RPMI8226 (cell line): ENCODE measurements at regions not wholly inside any gene's neighbourhood (a gene's known extent, or its start where the extent isn't known, plus 50 kb on each side); places are given as distances from the start of the nearest gene placed in this dataset.
"Not testable (repeated sequence)": the region's sequence is repeated elsewhere in the genome, so short reads cannot be mapped to it uniquely, and the experiment has no call there.

Source experiments
- DNase-seq: peaks from one replicate; pipeline ENCODE4 v3.0.0-alpha.2; 2015

DNA sequence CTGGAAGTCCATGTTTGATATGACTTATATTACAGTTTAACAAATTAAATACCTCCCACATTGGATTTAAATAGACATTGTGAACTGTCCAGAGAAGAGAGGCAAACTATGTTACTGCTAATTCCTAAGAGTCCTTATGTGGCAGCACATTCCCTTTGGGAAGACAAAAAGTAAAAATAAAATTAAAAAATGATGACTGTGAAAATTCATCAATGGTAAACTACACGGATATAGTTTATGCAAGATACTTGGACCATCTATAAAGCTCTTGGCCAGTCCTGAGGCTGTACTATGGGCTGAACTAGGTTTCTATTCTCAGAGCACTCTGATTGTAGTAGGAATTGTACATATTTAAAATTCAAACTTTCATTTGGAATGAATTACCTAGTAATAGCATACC is 206.4 kb downstream of the LRRK2 start:
- no peak for DNase-seq

DNA sequence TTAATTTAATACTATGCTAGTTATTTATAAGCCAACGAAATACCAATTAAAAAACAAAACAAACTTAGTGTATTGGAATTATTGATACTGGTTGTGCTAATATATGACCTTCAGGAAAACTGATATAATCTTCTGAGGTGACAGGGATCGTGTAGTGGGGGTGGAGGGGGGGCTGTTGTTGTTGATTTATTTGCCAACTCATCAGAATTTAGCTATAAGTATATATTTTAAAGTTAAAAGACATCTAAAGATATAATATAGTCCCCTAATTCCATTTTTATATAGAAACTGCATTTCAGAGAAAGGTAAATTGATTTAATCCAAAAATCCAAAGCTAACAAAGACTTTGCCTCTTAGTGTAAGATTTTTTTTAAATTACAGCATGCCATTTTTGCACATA is 210.5 kb downstream of the LRRK2 start:
- no peak for DNase-seq

DNA sequence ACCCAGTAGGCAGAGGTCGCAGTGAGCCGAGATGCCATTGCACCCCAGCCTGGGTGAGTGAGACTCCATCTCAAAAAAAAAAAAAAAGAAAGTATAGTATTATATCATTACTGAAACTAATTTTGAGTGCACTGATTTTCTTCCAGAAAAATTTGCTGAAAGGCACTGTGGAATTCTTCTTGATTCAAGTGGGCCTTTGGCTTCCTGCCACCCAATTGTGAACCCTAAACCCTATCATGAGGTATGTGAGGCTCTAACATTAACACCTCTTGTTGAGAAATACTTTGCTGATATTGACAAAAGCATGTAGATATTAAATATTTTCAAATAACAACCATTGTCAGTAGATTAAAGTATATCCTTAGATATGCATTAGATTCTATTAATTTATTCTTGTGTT is 211.2 kb downstream of the LRRK2 start:
- DNase-seq = no peak

DNA sequence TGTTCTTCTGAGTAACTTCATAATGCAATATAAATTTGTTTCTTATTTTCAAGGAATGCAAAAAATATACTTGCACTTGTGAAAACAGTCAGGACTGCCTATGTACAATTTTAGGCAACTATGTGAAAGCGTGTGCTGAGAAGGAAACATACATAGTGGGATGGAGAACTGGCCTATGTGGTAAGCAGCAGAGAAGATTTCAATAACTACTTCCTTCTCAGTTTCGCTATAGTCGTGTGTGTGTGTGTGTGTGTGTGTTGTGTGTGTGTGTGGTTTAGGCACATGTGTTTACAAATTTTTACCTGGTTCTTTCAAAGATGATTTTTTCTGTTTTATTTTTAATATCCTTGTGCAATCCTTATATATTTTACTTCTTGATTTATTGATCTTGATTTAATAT is 211.8 kb downstream of the LRRK2 start:
- no peak for DNase-seq

DNA sequence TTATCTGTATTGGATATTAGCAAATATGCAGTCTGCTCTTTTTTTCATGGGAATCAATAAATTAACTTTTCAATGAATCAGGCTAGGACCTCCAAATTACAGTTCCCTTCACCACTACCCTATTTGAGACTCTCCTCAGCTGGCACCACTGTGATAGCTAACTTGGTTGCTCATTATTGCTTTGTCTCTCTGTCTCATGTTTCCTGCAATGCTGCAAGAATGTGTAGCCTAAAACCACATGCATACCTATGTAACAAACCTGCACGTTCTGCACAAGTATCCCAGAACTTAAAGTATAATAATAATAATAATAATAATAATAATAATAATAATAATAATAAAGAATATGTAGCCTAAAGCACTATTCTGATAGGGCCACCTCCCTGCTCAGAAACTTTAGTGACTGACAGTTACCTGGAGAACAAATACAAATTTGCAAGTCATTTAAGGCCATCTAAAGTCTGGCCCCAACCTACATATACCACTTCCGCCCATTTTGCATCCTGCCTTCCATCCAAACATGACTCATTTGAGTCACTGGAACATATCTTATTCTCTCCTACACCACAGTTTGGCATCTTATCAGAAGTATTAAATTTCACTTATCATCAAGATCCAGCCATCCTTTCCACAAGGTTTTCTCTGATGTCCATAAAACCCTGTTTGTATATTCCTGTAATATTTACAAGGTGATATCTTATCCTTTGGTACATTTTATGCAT is 215.1 kb downstream of the LRRK2 start:
- DNase-seq = no peak

DNA sequence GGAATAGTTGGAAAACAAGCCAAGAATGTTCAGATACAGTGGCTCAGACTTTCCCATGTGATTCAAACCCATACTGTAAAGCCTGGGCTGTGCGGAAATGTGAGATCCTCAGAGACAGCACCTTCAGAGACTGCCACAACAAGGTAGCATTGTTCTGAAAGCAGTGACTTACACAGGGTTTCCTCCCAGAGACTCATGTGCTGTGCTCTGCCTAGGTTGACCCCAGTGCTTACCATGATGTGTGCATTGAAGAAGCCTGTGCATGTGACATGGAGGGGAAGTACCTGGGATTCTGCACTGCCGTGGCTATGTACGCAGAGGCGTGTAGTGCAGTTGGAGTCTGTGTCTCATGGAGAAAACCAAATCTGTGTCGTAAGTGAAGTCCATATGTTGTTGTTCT is 219.4 kb downstream of the LRRK2 start:
- no peak for DNase-seq

DNA sequence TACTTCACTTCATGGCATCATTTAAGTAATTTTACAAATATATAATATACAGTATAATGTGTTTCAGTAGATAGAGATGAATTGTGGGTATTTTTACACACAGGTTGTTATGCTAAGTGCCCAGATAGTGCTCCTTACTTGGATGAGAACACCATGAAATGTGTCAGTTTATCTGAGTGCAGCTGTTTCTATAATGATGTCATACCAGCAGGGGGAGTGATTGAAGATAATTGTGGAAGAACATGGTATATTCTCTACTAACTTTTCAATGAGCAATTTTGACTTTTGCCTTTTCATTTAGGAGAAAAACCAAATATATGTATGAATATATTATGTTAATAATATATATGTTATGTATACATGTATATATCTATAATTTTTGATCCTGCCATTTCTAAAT is 221.6 kb downstream of the LRRK2 start:
- peak; percentile 19 for DNase-seq

DNA sequence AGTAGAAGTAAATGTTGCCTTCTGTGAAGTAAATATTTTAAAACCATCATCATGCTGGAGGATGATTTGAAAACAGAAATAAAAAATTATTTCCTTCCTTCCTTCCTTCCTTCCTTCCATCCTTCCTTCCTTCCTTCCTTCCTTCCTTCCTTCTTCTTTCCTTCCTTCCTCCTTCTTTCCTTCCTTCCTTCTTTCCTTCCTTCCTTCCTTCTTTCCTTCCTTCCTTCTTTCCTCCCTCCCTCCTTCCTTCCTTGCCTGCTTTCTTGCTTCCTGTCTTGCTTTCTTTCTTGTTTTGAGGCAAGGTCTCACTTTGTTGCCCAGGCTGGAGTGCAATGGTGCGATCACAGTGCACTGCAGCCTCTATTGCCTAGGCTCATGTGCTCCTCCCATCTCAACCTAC is 223.7 kb downstream of the LRRK2 start:
- DNase-seq = not testable (repeated sequence)

DNA sequence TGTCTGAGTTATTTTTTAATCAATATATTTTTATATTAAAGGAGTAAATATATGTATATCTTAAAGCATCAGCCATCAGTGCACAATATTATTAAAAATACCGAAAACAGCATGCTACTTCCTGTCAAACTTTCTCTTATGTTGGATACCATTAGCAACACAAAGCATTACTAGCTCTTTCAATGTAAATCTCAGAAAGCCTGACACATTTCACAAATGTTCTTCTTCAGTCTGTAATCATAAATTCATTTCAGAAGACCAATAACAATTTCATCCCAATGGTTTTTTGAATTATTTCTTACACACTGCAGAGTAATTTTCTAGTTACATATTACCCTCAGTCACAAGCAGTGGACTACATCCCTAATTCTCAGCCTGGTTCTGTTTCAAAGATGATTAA is 226.9 kb downstream of the LRRK2 start:
- DNase-seq = no peak

DNA sequence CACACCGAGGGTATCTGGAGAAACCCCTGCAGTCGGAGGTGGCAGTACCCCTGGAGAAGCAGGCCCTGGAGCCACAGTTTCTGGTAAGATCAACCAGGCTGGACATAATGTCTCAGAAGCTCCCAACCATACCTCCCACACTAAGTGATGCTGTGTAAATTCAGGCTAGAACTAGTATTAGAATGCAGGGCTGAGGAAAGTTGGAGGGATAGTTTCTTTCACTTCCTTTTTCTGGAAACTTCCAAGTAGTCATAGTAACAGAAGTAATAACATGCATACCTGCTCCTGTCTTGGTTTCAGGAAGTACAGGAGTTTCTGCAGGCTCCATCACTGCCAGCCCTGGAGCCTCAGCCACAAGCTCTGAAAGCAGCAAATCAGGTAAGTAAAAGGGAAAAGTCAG is 228.1 kb upstream of the CNTN1 start:
- DNase-seq = no peak

DNA sequence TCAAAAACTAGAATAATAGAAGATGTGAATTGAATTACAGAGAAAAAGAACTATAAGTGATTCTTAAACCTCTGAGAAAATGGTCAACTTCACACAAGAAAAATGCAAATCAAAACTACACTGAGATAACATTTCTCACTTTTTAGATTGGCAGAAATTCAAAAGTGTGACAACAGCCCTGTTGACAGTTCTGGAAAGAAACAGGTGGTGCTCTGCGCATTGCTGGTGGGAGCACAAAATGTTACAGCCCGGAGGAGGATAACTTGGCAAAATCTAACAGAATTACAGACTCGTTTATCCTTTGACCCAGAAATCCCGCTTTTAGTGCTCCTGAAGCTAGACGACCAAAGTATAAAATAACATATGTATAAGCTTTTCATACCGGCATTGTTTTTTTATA is 222.5 kb upstream of the CNTN1 start:
- DNase-seq = no peak

DNA sequence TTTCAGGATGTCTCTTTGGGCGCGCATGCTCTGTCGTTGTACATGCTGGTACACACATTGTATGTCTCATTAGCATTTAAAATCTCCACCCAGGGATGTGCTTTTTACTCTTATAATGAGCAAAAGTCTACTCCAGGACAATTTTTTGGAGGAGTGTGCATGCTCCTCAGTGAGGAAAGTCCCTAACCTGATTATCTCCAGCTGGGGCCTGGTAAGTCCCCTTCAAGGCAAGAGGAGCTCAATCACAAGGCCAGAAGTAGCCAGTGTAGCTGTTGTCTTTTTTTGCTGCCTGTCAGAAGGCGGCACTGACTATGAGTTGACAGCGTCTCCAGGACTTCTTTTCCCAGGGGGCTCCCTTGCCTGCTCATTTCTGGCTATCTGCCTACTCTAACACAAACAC is 218.3 kb upstream of the CNTN1 start:
- DNase-seq = no peak

DNA sequence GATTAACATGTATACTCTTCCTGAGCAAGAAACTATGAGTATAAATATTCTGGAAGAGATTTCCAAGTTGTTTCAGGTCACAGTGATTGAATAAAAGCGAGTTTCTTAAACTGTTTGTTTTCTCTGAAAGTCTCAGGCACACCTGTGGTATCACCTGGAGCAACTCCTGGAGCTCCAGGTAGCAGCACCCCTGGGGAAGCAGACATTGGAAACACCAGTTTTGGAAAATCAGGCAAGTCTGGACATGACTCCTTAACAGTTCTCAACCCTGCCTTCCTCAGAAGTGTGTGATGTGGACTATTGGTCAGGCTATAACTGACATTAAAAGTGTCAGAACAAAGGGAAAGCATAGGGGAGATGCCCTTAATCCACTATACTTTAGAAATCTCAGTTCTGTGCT is 217.6 kb upstream of the CNTN1 start:
- no peak for DNase-seq

DNA sequence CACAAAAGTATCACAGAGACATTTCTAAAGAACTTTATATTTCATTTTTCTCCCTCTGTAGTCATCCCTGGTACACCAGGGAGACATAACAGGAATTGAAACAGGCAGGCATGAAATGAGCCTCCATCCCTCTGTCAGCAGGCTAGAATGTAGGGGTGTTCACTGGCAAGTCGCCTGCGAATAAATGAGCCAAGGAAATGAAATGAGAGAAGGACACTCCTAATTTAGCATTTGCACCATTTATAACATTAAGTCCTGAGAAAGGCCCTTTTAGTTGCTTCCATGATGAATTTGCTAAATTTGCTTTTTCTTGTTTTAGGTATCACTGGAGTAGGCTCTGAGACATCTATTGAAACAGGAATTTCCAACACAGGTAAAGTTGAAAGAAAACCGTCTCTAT is 192.4 kb upstream of the CNTN1 start:
- no peak for DNase-seq

DNA sequence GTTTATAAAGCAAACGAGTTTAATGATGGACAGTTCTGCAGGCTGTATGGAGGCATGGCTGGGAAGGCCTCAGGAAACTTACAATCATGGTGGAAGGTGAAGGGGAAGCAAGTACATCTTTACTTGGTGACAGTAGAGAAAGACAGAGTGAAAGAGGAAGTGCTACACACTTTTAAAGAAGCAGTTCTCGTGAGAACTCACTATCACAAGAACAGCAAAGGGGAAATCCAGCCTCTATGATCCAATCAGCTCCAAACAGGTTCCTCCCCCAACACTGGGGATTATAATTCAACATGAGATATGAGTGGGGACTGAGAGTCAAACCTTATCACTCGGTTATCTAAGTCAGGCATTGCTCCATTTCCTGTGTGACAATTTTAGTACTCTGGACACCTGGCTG is 189.9 kb upstream of the CNTN1 start:
- DNase-seq = no peak

DNA sequence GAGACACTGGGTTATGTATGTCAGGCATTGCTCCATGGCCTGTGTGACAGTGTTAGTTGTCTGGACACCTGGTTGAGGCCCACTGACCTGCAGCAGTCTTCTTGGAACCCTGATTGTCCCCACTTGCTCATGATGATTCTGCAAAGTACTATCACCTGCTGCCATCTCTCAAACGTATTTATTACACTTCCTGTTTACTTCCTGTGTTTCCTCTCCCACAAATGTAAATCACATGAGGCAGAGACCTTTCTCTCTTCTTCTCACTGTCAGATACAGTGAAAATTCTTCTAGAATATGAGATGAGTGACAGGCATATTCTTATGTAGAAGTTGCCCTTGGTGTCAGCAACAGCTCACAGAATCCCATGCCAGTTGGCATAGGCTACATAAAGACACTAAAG is 186.9 kb upstream of the CNTN1 start:
- no peak for DNase-seq

DNA sequence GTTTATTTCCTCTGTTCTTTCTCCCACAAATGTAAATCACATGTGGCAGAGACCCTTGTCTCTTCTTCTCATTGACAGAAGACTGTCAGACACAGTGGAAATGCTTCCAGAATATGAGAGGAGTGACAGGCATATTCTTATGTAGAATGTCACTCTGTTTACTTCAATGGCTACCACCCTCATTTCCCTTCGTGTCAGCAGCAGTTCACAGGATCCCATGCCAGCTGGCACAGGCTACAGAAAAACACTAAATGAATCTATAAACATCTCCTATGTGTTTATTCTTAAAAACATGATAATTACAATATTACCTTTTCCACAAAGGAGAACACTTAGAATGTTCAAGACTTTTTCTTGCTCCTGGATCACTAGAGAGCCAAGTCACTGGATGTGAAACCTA is 183.8 kb upstream of the CNTN1 start:
- no peak for DNase-seq

DNA sequence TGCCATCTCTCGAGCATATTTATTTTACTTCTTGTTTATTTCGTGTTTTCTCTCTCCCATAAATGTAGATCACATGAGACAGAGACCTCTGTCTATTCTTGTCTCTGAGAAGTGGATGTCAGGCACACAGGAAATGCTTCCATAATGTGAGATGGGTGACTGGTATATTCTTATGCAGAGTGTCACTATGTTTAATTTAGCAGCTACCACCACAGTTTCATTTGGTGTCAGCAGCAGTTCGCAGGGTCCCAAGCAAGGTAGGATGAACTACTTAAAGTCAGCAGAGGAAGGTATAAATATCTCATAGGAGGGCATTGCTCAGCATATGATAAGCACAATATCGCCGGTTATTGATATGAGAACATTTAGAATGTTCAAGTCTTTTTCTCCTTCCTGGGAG is 180.9 kb upstream of the CNTN1 start:
- no peak for DNase-seq

DNA sequence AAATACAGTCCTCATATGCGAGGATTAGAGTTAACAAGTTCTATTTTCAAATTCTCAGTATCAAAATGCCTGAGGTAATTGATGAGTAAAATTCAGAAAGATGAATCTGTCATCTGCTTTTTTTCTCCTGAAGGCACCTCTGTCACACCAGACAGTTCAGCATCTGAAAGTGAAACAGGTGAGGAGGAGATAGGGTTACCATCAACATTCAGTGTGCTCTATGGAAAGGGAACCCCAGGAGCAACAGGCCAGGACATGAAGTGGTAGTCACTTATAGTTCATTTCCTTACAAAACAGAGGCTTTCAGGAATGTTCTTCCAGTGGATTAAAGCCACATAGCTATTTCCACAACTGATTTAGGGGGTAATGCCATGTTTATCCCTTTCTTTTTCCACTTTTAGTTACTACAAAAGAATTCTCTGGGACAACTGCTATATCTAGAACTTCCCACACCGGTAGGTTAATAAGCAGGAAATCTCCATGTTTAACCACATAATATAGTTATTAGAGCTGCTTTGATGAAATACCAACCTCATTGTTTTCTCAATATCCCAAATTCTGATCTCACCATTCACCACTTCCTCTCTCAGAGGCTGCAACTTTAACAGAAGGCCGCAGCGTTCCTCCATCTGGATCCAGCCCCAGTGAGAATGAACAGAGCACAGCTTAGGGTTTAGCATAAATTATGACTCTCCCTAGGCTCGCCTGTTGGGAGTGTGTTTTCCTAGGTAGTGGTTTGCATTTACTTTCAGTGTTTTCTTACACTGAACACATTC is 177.0 kb upstream of the CNTN1 start:
- no peak for DNase-seq

DNA sequence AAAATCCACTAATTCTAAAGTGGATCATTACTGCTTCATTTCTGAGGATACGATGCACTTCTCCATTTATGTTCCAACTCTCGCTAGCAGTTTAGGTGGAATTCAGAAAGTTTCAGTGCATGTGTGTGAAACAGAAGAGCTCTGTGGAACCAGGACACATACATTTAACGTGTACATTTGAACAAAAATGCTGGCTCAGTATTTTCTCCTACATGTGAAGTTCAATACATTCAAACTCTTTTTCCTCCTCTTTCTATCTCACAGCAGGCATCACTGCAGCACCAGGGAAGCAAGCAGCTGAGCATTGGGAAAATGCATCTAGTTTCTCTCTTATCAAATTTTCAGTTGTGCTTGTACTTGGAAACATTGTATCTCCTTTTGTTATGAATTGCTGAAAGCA is 169.4 kb upstream of the CNTN1 start:
- no peak for DNase-seq

DNA sequence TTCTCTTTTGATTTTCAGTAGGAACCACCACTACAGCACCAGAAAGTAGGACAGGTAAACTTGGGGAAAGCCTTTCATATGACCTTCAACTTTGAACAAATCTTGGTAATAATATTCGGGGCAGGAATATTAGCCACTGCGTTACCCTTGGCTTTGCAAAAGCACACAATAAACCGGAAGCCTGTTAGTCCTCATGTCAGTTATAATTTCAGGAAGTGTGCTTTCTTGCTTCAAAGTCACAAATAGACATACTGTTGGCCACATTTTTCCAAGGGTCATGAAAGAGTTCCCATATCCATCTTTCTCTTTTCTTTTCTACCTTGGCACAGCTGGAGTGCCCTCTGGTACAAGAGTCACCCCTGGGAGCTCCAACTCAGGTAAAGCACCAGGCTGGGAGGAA is 167.2 kb upstream of the CNTN1 start:
- DNase-seq = no peak

DNA sequence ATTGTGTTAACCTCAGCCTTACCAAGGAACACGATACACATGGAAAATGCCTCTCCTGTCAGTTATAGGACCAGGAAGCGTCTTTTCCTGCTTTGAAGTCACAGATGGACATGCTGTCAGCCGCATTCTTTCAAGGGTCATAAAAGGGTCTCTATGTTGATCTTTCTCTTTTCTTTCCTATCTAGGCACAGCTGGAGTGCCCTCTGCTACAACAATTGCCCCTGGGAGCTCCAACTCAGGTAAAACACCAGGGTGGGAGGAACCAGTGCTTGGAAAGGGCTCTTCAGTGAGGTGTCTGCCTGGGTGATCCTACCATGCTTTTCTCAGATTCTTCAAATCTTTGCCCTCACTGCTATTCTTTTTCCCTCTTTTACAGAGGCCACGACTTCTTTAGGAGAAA is 157.4 kb upstream of the CNTN1 start:
- no peak for DNase-seq

DNA sequence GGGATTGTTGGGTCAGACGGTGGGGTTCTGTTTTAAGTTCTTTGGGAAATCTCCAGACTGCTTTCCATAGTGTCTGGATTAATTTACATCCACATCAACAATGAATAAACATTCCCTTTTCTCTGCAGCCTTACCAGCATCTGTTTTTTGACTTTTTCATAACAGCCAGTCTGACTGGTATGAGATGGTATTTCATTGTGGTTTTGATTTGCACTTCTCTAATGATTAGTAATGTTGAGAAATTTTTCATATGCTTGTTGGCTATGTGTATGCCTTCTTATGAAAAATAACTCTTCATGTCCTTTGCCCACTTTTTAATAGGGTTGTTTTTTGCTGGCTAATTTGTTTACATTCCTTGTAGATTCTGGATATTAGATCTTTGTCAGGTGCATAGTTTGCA is 140.8 kb upstream of the CNTN1 start:
- no peak for DNase-seq

DNA sequence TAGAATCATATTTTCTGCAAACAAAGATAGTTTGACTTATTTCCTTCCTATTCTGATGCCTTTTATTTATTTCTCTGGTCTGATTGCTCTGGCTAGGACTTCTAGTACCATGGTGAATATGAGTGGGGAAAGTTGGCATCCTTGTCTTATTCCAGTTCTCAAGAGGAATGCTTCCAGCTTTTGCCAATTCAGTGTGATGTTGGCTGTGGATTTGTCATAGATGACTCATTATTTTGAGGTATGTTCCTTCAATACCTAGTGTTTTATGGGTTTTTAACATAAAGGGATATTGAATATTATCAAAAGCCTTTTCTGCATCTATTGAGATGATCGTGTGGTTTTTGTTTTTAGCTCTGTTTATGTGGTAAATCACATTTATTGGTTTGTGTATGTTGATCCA is 139.4 kb upstream of the CNTN1 start:
- no peak for DNase-seq

DNA sequence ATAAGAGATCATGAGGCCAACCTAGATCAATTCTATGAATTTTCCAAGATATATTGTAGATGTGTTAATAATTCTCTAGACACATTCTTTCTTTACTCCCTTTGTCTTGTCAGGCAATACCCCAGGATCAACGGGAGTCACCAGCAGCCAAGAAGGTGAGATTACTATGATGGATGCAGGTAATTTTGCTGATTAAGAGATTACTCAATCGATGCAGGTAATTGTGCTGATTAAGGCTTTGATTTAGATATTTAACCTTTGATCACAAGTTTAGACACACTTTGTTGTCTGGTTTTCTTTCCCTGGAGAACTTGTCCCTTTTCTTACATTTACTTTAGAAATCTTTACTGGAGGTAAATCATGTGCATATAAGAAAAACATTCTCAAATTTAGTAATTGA is 134.3 kb upstream of the CNTN1 start:
- no peak for DNase-seq
